HEK293 (cell line): ENCODE measurements at regions not wholly inside any gene's neighbourhood (a gene's known extent, or its start where the extent isn't known, plus 50 kb on each side); places are given as distances from the start of the nearest gene placed in this dataset.

Source experiments
- CTCF ChIA-PET: fragments of 350-600 bp; formaldehyde crosslinking; extraction: SDS; loops from one replicate; lab custom pipeline; 2021; ENCODE audit warnings: antibody characterized with exemption; lab: Yijun Ruan, JAX
- POLR2A ChIA-PET: fragments of 300-600 bp; formaldehyde crosslinking; extraction: SDS; loops from one replicate; lab custom pipeline; 2020; ENCODE audit warnings: antibody characterized with exemption, inconsistent platforms; lab: Yijun Ruan, JAX
- H3K27ac ChIP-seq: fragments of 200-500 bp; sonication (Bioruptor generic); 2 replicates; pipeline ENCODE4 v1.5.1; 2014; ENCODE audit warnings: low read depth, low read length, control low read depth, inconsistent platforms; ENCODE audit errors: extremely low read depth
- H3K36me3 ChIP-seq, 2 experiments: fragments of 200-500 bp in 1 of 2; sonication (Bioruptor generic) in 1 of 2; 1 replicate in 1 of 2; 2 replicates in 1 of 2; pipeline ENCODE4 v1.5.1; 2014 to 2017; ENCODE audit warnings: inconsistent platforms in 2 of 2, low read length in 2 of 2; ENCODE audit not compliant: control insufficient read depth in 2 of 2, insufficient read depth in 1 of 2
- H3K4me1 ChIP-seq: fragments of 200-500 bp; sonication (Bioruptor generic); 2 replicates; pipeline ENCODE4 v1.5.1; 2014; ENCODE audit warnings: mild to moderate bottlenecking, low read length, inconsistent platforms; ENCODE audit not compliant: control insufficient read depth, insufficient read depth
- H3K4me3 ChIP-seq: 2 replicates; pipeline ENCODE4 v1.5.1; 2011; ENCODE audit warnings: low read depth, mild to moderate bottlenecking, control low read depth, low read length, moderate library complexity
- H3K9me3 ChIP-seq: fragments of 200-500 bp; sonication (Bioruptor generic); 2 replicates; pipeline ENCODE4 v1.5.1; 2014; ENCODE audit warnings: low read depth, low read length, inconsistent platforms; ENCODE audit not compliant: control insufficient read depth, insufficient read depth
- EGR2 ChIP-seq: fragments of 450-650 bp; formaldehyde crosslinking; IDR thresholded peaks from 2 replicates; pipeline ENCODE4 v1.5.1; 2016; ENCODE audit warnings: low read depth, missing biosample characterization, missing genetic modification characterization
- KLF9 ChIP-seq: fragments of 450-650 bp; formaldehyde crosslinking; IDR thresholded peaks from 2 replicates; pipeline ENCODE4 v1.5.1; 2016; ENCODE audit warnings: missing biosample characterization, missing genetic modification characterization, low read depth
- RBAK ChIP-seq: fragments of 450-650 bp; formaldehyde crosslinking; IDR thresholded peaks from 2 replicates; pipeline ENCODE4 v1.5.1; 2016; ENCODE audit warnings: missing biosample characterization, missing genetic modification characterization
- WT1 ChIP-seq: fragments of 450-650 bp; formaldehyde crosslinking; IDR thresholded peaks from 2 replicates; pipeline ENCODE4 v1.5.1; 2016; ENCODE audit warnings: missing biosample characterization, missing genetic modification characterization
- ZFP41 ChIP-seq: fragments of 450-650 bp; formaldehyde crosslinking; IDR thresholded peaks from 2 replicates; pipeline ENCODE4 v1.5.1; 2016; ENCODE audit warnings: missing biosample characterization, missing genetic modification characterization, borderline replicate concordance
- ZFP69B ChIP-seq: fragments of 450-650 bp; formaldehyde crosslinking; IDR thresholded peaks from 2 replicates; pipeline ENCODE4 v1.5.1; 2016; ENCODE audit warnings: missing biosample characterization, missing genetic modification characterization
- ZNF10 ChIP-seq: fragments of 450-650 bp; formaldehyde crosslinking; IDR thresholded peaks from 2 replicates; pipeline ENCODE4 v1.5.1; 2017; ENCODE audit warnings: missing biosample characterization, missing genetic modification characterization
- ZNF2 ChIP-seq: fragments of 450-650 bp; formaldehyde crosslinking; IDR thresholded peaks from 2 replicates; pipeline ENCODE4 v1.5.1; 2016; ENCODE audit warnings: missing biosample characterization, missing genetic modification characterization
- ZNF324 ChIP-seq: fragments of 450-650 bp; formaldehyde crosslinking; IDR thresholded peaks from 2 replicates; pipeline ENCODE4 v1.5.1; 2016; ENCODE audit warnings: missing biosample characterization, missing genetic modification characterization
- ZNF449 ChIP-seq: fragments of 450-650 bp; formaldehyde crosslinking; IDR thresholded peaks from 2 replicates; pipeline ENCODE4 v1.5.1; 2017; ENCODE audit warnings: missing biosample characterization, mild to moderate bottlenecking, missing genetic modification characterization, moderate library complexity
- ZNF580 ChIP-seq: fragments of 450-650 bp; formaldehyde crosslinking; IDR thresholded peaks from 2 replicates; pipeline ENCODE4 v1.5.1; 2016; ENCODE audit warnings: missing biosample characterization, missing genetic modification characterization
- ZNF623 ChIP-seq: fragments of 450-650 bp; formaldehyde crosslinking; IDR thresholded peaks from 2 replicates; pipeline ENCODE4 v1.5.1; 2016; ENCODE audit warnings: missing biosample characterization, missing genetic modification characterization
- ZNF624 ChIP-seq: fragments of 450-650 bp; formaldehyde crosslinking; IDR thresholded peaks from 2 replicates; pipeline ENCODE4 v1.5.1; 2017; ENCODE audit warnings: missing biosample characterization, missing genetic modification characterization
- ZNF843 ChIP-seq: fragments of 450-650 bp; formaldehyde crosslinking; IDR thresholded peaks from 2 replicates; pipeline ENCODE4 v1.5.1; 2016; ENCODE audit warnings: missing biosample characterization, missing genetic modification characterization
- ZSCAN30 ChIP-seq: fragments of 450-650 bp; IDR thresholded peaks from 2 replicates; pipeline ENCODE4 v1.5.1; 2018; ENCODE audit warnings: missing biosample characterization, mild to moderate bottlenecking, missing genetic modification characterization, moderate library complexity
- ZSCAN4 ChIP-seq: fragments of 450-650 bp; formaldehyde crosslinking; IDR thresholded peaks from 2 replicates; pipeline ENCODE4 v1.5.1; 2017; ENCODE audit warnings: missing biosample characterization, missing genetic modification characterization
- TF ChIP-seq, protein P1 (sequence below): fragments of 450-650 bp; formaldehyde crosslinking; IDR thresholded peaks from 2 replicates; pipeline ENCODE4 v1.5.1; 2016; ENCODE audit warnings: missing biosample characterization, missing genetic modification characterization
- TF ChIP-seq, protein P2 (sequence below): fragments of 450-650 bp; formaldehyde crosslinking; IDR thresholded peaks from 2 replicates; pipeline ENCODE4; 2016; ENCODE audit warnings: missing biosample characterization, missing genetic modification characterization
- TF ChIP-seq, protein P3 (sequence below): fragments of 450-650 bp; formaldehyde crosslinking; IDR thresholded peaks from 2 replicates; pipeline ENCODE4 v1.5.0; 2017; ENCODE audit warnings: missing biosample characterization, missing genetic modification characterization, borderline replicate concordance
- TF ChIP-seq, protein P4 (sequence below): fragments of 450-650 bp; formaldehyde crosslinking; IDR thresholded peaks from 2 replicates; pipeline ENCODE4 v1.5.1; 2017; ENCODE audit warnings: missing biosample characterization, missing genetic modification characterization
- TF ChIP-seq, protein P5 (sequence below): fragments of 450-650 bp; formaldehyde crosslinking; IDR thresholded peaks from 2 replicates; pipeline ENCODE4 v1.5.1; 2016; ENCODE audit warnings: missing biosample characterization, missing genetic modification characterization

- TF ChIP-seq ZNF449 (tag by site-specific recombination) (no peak), ZNF623 (tag by site-specific recombination) (no peak), ZSCAN30 (tag by site-specific recombination) (no peak)
These were observed 255.3 kb downstream of the EPM2A start (continued) for GRCh38 chr6:145480024-145480423.

GRCh38 chr6:145483191-145483996 lies 251.9 kb downstream of the EPM2A start:
- TF ChIP-seq EGR2 (tag by site-specific recombination): no peak
- no peak for TF ChIP-seq ZNF10 (tag by site-specific recombination)
- no peak for TF ChIP-seq ZNF843 (tag by site-specific recombination)
- no peak for TF ChIP-seq ZNF624 (tag by site-specific recombination)
- TF ChIP-seq ZNF2 (tag by site-specific recombination): no peak
- TF ChIP-seq RBAK (tag by site-specific recombination): no peak
- TF ChIP-seq ZNF580 (tag by site-specific recombination): no peak
- TF ChIP-seq, protein P1, sequence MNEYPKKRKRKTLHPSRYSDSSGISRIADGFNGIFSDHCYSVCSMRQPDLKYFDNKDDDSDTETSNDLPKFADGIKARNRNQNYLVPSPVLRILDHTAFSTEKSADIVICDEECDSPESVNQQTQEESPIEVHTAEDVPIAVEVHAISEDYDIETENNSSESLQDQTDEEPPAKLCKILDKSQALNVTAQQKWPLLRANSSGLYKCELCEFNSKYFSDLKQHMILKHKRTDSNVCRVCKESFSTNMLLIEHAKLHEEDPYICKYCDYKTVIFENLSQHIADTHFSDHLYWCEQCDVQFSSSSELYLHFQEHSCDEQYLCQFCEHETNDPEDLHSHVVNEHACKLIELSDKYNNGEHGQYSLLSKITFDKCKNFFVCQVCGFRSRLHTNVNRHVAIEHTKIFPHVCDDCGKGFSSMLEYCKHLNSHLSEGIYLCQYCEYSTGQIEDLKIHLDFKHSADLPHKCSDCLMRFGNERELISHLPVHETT (tag by site-specific recombination): no peak
- TF ChIP-seq ZSCAN4 (tag by site-specific recombination): no peak
- TF ChIP-seq, protein P2, sequence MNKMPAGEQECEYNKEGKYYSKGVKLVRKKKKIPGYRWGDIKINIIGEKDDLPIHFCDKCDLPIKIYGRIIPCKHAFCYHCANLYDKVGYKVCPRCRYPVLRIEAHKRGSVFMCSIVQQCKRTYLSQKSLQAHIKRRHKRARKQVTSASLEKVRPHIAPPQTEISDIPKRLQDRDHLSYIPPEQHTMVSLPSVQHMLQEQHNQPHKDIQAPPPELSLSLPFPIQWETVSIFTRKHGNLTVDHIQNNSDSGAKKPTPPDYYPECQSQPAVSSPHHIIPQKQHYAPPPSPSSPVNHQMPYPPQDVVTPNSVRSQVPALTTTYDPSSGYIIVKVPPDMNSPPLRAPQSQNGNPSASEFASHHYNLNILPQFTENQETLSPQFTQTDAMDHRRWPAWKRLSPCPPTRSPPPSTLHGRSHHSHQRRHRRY: no peak
- TF ChIP-seq ZNF324 (tag by site-specific recombination): no peak
- no peak for TF ChIP-seq ZFP69B (tag by site-specific recombination)
- TF ChIP-seq, protein P3, sequence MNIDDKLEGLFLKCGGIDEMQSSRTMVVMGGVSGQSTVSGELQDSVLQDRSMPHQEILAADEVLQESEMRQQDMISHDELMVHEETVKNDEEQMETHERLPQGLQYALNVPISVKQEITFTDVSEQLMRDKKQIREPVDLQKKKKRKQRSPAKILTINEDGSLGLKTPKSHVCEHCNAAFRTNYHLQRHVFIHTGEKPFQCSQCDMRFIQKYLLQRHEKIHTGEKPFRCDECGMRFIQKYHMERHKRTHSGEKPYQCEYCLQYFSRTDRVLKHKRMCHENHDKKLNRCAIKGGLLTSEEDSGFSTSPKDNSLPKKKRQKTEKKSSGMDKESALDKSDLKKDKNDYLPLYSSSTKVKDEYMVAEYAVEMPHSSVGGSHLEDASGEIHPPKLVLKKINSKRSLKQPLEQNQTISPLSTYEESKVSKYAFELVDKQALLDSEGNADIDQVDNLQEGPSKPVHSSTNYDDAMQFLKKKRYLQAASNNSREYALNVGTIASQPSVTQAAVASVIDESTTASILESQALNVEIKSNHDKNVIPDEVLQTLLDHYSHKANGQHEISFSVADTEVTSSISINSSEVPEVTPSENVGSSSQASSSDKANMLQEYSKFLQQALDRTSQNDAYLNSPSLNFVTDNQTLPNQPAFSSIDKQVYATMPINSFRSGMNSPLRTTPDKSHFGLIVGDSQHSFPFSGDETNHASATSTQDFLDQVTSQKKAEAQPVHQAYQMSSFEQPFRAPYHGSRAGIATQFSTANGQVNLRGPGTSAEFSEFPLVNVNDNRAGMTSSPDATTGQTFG: no peak
- TF ChIP-seq ZFP41 (tag by site-specific recombination): no peak
- TF ChIP-seq, protein P4, sequence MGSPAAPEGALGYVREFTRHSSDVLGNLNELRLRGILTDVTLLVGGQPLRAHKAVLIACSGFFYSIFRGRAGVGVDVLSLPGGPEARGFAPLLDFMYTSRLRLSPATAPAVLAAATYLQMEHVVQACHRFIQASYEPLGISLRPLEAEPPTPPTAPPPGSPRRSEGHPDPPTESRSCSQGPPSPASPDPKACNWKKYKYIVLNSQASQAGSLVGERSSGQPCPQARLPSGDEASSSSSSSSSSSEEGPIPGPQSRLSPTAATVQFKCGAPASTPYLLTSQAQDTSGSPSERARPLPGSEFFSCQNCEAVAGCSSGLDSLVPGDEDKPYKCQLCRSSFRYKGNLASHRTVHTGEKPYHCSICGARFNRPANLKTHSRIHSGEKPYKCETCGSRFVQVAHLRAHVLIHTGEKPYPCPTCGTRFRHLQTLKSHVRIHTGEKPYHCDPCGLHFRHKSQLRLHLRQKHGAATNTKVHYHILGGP: no peak
- TF ChIP-seq WT1 (tag by site-specific recombination): no peak
- TF ChIP-seq, protein P5, sequence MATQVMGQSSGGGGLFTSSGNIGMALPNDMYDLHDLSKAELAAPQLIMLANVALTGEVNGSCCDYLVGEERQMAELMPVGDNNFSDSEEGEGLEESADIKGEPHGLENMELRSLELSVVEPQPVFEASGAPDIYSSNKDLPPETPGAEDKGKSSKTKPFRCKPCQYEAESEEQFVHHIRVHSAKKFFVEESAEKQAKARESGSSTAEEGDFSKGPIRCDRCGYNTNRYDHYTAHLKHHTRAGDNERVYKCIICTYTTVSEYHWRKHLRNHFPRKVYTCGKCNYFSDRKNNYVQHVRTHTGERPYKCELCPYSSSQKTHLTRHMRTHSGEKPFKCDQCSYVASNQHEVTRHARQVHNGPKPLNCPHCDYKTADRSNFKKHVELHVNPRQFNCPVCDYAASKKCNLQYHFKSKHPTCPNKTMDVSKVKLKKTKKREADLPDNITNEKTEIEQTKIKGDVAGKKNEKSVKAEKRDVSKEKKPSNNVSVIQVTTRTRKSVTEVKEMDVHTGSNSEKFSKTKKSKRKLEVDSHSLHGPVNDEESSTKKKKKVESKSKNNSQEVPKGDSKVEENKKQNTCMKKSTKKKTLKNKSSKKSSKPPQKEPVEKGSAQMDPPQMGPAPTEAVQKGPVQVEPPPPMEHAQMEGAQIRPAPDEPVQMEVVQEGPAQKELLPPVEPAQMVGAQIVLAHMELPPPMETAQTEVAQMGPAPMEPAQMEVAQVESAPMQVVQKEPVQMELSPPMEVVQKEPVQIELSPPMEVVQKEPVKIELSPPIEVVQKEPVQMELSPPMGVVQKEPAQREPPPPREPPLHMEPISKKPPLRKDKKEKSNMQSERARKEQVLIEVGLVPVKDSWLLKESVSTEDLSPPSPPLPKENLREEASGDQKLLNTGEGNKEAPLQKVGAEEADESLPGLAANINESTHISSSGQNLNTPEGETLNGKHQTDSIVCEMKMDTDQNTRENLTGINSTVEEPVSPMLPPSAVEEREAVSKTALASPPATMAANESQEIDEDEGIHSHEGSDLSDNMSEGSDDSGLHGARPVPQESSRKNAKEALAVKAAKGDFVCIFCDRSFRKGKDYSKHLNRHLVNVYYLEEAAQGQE (tag by site-specific recombination): no peak
- no peak for TF ChIP-seq KLF9
- Histone ChIP-seq H3K4me3 (no peak overlapping the region), H3K9me3 (no peaks in the 10 kb centered on the region), H3K27ac (no peak overlapping the region), H3K36me3 (no peaks in the 10 kb centered on the region), H3K4me1 (no peaks in the 10 kb centered on the region)
- POLR2A ChIA-PET: no interaction called here
- CTCF ChIA-PET: interaction anchor here (0.6 kb wide), 1 partner anchor 99 kb away, joined by 4 read pairs; no protein-coding TSS in a partner anchor
